Panc1 (cell line): ENCODE measurements at regions not wholly inside any gene's neighbourhood (a gene's known extent, or its start where the extent isn't known, plus 50 kb on each side); places are given as distances from the start of the nearest gene placed in this dataset.

Experiments
- ATAC-seq: fragments of 200-7000 bp; cut with Tn5 transposase; 2 replicates; pipeline ENCODE4 v1.9.1; 2020; ENCODE audit warnings: mild to moderate bottlenecking, moderate library complexity
- BruUV-seq: library from RNA; stranded (reverse); fragments of 400-500 nt; replicated peaks from 2 replicates; lab custom pipeline; 2021; lab: Mats Ljungman, UMichigan
- CTCF ChIA-PET: fragments of 300-600 bp; sonication (Branson Sonifier 250); formaldehyde crosslinking; loops from one replicate; lab custom pipeline; 2022; ENCODE audit warnings: antibody characterized with exemption; lab: Charles Lee
- POLR2A ChIA-PET: fragments of 300-600 bp; sonication (Branson Sonifier 250); formaldehyde crosslinking; loops from one replicate; lab custom pipeline; 2022; ENCODE audit warnings: antibody characterized with exemption; lab: Charles Lee
- DNase-seq: peaks from one replicate; pipeline ENCODE4 v3.0.0-alpha.2; 2010; ENCODE audit warnings: low read depth, low spot score
- H3K27ac ChIP-seq: 2 replicates; pipeline ENCODE4 v1.5.1; 2011; ENCODE audit warnings: mild to moderate bottlenecking, low read length, inconsistent platforms
- H3K27me3 ChIP-seq: fragments of 200-500 bp; sonication (Bioruptor generic); 2 replicates; pipeline ENCODE4 v1.6.0; 2014; ENCODE audit warnings: low read length, inconsistent platforms; ENCODE audit not compliant: control insufficient read depth, insufficient read depth
- H3K36me3 ChIP-seq: fragments of 200-500 bp; sonication (Bioruptor generic); 2 replicates; pipeline ENCODE4 v1.5.1; 2014; ENCODE audit warnings: inconsistent platforms, mild to moderate bottlenecking, low read length, moderate library complexity; ENCODE audit not compliant: control insufficient read depth, insufficient read depth
- H3K4me1 ChIP-seq: 2 replicates; pipeline ENCODE4 v1.5.1; 2011; ENCODE audit warnings: inconsistent platforms, mild to moderate bottlenecking, low read length, moderate library complexity; ENCODE audit not compliant: control insufficient read depth, insufficient read depth
- H3K4me3 ChIP-seq, 2 experiments: 2 replicates each; pipeline ENCODE4 v1.5.1; 2011 to 2012; ENCODE audit warnings: low read depth in 2 of 2, low read length in 2 of 2, mild to moderate bottlenecking in 2 of 2, inconsistent platforms in 1 of 2, moderate library complexity in 1 of 2
- H3K9me3 ChIP-seq: fragments of 200-500 bp; sonication (Bioruptor generic); 2 replicates; pipeline ENCODE4 v1.5.1; 2014; ENCODE audit warnings: low read depth, mild to moderate bottlenecking, inconsistent platforms, low read length, moderate library complexity; ENCODE audit not compliant: control insufficient read depth, insufficient read depth
- CTCF ChIP-seq: fragments of 450-650 bp; IDR thresholded peaks from 2 replicates; pipeline ENCODE4 v1.5.1; 2017; ENCODE audit warnings: mild to moderate bottlenecking
- POLR2AphosphoS5 ChIP-seq: IDR thresholded peaks from 2 replicates; pipeline ENCODE4 v1.6.1; 2012; ENCODE audit warnings: mild to moderate bottlenecking, low read depth, low read length, moderate library complexity
- REST ChIP-seq, 2 experiments: IDR thresholded peaks; 2 replicates each; pipeline ENCODE4 v1.6.1; 2011 to 2012; ENCODE audit warnings: low read depth in 2 of 2, control low read depth in 1 of 2, low read length in 1 of 2, mild to moderate bottlenecking in 1 of 2, moderate library complexity in 1 of 2; ENCODE audit not compliant: insufficient read depth in 1 of 2
- SIN3A ChIP-seq: IDR thresholded peaks from 2 replicates; pipeline ENCODE4 v1.6.1; 2012; ENCODE audit warnings: low read depth, mild to moderate bottlenecking, low read length, moderate library complexity, borderline replicate concordance; ENCODE audit not compliant: insufficient read depth
- TCF7L2 ChIP-seq: IDR thresholded peaks from 2 replicates; pipeline ENCODE4 v1.6.1; 2011; ENCODE audit warnings: mild to moderate bottlenecking, low read depth, low read length, inconsistent platforms
- in situ Hi-C: cut with HindIII; loops from 2 replicates; pipeline ENCODE4 v1.10.0; 2016; ENCODE audit warnings: low sequenced_read_pairs, low pct_unique_long_range_greater_than_20kb
- intact Hi-C: fragments of 100-400 bp; cut with micrococcal nuclease; formaldehyde crosslinking; loops from one replicate; pipeline ENCODE4 v1.10.0; 2022; ENCODE audit not compliant: unreplicated experiment

- H3K36me3 ChIP-seq = no peaks in the 10 kb centered on the region
- no peaks in the 10 kb centered on the region for H3K9me3 ChIP-seq
- no peaks in the 10 kb centered on the region for H3K4me1 ChIP-seq
- ATAC-seq = no peak
- in situ Hi-C loops (no loop called here), intact Hi-C loops (no loop called here)
- no TSS peak for BruUV-seq
- CTCF ChIA-PET = no interaction called here
- H3K4me3 ChIP-seq = no peak overlapping the region
- POLR2A ChIA-PET = no interaction called here
- H3K27ac ChIP-seq = no peak overlapping the region
- no peak for DNase-seq
- TF ChIP-seq TCF7L2 = no peak
- TF ChIP-seq POLR2AphosphoS5 = no peak
- no peak for TF ChIP-seq SIN3A
- TF ChIP-seq REST (IDR thresholded peaks at IDR 0.05; ENCODE audit: insufficient read depth in 1 of 2, low read depth in 2 of 2, low read length in 1 of 2) = no peak
- TF ChIP-seq CTCF = no peak
- H3K27me3 ChIP-seq = no peaks in the 10 kb centered on the region
These were observed 673.7 kb downstream of the FAT4 start for GRCh38 chr4:125988464-125988863.

- Histone ChIP-seq H3K4me3 (no peak overlapping the region), H3K9me3 (no peaks in the 10 kb centered on the region), H3K27me3 (no peaks in the 10 kb centered on the region), H3K36me3 (no peaks in the 10 kb centered on the region), H3K4me1 (no peaks in the 10 kb centered on the region), H3K27ac (no peak overlapping the region)
- CTCF ChIA-PET = no interaction called here
- TF ChIP-seq TCF7L2 (no peak), CTCF (no peak), REST (IDR thresholded peaks at IDR 0.05; ENCODE audit: insufficient read depth in 1 of 2, low read depth in 2 of 2, low read length in 1 of 2) (no peak), POLR2AphosphoS5 (no peak), SIN3A (no peak)
- in situ Hi-C loops (no loop called here), intact Hi-C loops (no loop called here)
- ATAC-seq = no peak
- DNase-seq = no peak
- POLR2A ChIA-PET = no interaction called here
- BruUV-seq = no TSS peak
These were observed 676.6 kb downstream of the FAT4 start for GRCh38 chr4:125991398-125991797.
